NCI-H82 treated with DMSO at 0.1 percent for 48 hours (cell line): ENCODE measurements at regions not wholly inside any gene's neighbourhood (a gene's known extent, or its start where the extent isn't known, plus 50 kb on each side); places are given as distances from the start of the nearest gene placed in this dataset.
A peak's percentile ranks its signal among the peaks of the same experiment; 100 is the strongest.
"Not testable (repeated sequence)": the region's sequence is repeated elsewhere in the genome, so short reads cannot be mapped to it uniquely, and the experiment has no call there.

Experiments used
- DNase-seq: peaks from one replicate; lab custom pipeline; 2025; ENCODE audit not compliant: unreplicated experiment; lab: John Stamatoyannopoulos, UW

DNA sequence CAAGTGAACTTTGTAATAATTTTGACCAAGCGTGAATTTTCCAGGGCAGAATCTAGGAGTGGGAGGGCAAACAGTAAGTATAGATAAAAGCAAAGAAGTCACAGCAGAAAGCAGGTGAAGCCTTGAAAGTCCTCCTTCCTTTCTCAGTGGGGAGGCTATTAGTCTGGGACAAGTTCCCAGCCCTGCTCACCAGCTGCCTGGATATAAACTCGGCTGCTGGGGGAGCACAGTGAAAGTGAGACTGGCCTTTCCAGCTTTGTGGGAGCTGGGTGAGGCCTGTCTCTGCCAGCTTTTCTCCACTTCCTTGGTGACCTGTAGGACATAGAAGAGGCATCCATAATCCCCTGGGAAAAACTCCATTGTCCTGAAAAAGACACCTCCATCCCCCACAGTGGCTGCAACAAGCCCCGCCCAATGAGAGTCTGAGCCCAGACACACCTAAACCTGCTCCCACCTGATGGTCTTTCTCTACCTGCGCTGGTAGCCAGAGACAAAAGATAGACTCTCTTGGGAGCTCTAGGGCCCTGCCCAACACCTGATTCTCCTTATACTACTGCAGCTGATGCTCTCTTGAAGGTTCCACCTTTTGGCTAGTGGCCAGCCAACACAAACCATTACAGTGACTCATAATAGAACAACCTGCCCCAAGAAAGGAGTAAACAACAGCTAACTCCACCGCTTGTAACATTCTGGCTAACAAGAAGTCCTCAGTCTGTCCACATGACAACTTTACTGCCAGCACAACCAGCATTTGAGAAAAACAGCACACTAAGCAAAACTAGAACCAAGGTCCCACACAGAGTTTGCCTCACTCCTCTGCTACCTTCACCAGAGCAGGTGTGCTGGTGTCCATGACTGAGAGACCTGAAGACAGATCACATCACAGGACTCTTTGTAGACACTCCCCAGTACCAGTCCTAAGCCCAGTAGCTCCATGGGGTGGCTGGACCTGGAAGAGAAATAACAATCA lies 252.2 kb upstream of the SLITRK6 start:
- DNase-seq = no peak

DNA sequence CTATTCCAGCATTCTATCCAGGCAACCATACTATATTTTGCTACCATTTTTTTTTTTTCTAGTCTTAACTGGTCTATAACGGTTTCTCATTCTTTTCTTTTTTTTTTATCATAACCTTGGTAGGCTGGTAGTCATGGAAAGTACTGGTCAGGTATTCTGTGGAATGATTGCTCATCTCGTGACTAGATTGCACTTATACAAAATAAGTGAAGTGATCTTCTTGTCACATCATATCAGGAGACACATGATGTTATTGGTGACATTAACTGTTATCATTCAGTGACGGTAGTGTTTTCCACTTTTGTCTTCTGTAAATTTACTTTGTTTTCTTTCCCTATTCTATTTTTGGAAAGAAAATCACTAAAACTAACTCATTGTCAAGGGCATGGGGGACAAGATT lies 239.3 kb upstream of the SLITRK6 start:
- no peak for DNase-seq

DNA sequence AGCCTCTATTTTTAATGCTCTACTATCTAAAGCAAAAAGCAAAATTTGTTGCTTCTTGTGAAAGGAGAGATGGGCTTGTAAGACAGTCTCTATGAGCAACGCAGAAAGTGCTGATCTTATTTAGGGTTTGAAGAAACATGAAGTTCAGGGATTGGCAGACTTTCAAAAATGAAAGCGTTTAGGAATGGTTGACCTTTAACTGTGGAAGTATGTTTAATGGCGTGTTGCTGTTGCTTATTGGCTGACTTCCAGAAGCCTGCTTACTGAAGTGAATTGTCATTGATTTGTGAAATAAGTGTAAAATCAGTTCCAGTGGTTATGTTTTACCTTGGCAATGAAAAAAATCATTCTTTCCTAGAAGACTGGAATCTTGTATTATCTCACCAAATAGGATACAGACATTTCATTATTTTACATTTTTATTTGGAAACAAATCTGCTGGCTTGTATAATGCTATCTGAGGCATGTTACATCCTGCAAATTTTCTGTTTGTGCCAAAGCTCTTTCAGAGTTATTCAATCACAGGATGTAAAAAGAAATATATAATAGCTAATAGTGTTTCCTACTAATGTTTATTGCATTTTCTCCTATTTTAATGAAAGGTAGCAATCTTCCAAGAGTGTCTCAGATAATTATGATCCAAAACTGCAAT lies 221.3 kb upstream of the SLITRK6 start:
- DNase-seq = no peak

DNA sequence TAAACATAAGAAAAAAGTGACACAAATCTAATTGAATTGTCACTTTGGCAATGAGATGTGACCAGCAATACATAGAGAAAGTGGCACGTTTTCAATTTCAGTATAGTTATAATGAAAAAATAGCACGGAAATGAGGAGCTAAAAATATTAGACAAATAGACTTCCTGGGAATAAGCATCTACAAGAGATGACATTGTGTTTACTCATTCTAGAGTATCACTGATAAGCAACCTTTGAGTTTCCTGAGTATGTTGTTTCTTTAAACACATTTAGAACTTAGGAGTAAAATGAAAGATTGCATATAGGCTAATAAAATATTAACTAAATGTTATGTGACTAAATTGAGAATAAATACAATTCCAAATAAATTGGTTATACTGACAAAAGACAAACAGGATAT lies 207.1 kb upstream of the SLITRK6 start:
- no peak for DNase-seq

DNA sequence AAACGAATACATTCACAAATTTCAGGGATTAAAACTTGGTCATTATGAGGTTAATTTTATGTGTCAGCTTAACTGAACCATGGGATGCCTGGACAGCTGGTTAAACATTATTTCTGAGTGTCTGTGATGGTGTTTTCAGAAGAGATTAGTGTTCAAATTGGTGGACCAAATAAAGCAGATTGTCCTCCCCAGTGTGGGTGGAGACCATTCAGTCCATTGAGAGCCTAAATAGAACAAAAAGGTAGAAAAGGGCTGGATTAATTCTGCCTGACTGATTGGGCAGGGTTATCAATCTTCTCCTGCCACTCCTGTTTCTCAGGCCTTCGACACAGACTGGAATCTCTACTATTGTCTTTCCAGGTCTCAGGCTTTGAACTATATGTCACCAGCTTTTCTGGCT lies 203.8 kb upstream of the SLITRK6 start:
- DNase-seq = peak; percentile 38

DNA sequence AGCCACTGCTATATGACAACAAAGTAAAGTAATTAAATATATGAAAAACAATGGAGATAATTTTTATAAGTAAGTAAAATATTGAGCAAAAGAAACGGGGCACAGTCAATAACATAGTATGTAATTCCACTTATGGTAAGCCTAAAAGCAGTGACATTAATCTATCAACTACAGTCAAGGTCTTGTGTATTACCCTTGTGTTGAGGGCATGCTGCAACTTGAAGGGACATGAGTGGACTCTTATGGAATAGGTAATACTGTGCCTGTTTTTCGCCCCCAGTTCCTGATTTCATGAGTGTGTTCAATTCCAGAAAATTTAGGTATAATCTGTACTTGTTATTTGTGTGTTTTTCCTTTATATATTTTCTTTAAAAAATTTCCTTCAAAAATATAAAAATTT lies 201.3 kb upstream of the SLITRK6 start:
- no peak for DNase-seq

DNA sequence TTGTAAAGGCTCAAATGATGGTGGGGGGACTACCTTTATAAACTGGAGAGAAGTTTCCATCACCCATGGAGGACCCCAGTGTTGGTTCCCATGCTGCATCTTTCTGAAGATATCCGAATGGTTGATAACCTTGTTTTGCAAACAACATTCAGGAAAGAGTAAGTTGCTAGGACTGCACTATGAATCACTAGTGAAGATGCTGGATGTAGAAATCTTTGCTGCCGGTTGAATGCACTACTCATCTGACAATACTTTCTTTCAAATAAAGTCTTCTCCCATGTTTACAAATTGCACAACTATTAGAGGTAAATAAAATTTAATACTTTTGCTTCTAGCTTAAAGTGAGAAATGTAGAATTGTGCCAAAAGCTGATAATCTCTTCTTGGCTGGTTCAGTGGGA lies 198.4 kb upstream of the SLITRK6 start:
- DNase-seq = no peak

DNA sequence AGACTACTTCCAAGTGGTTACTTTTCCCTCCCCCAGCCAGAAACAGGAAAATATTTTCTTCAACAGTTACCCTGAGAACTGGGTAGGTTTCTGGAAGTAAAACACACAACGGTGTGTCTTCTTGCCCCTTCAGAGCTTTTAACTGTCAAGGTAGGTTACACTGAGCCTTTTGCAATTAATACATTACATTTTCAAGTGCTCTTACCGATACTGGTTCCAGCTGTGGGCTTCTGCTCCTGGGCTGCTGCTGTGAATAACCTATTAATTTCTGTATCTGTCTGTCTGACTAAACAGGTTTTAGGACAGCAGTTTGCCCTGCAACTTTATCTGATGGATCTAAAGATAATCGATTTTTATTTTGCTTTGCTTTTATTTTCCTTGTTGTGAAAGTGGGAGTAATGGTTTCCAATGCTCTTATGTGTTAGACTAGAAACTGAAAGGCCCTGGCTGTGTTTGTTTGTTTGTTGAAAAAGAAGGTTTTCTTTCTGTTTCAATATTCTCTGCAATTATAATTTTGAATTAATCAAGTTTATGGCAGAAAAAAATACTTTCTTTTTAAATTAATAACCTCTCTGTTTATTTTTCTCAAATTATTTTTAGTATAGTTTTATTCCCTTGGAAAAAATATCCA lies 196.7 kb upstream of the SLITRK6 start:
- DNase-seq = no peak

DNA sequence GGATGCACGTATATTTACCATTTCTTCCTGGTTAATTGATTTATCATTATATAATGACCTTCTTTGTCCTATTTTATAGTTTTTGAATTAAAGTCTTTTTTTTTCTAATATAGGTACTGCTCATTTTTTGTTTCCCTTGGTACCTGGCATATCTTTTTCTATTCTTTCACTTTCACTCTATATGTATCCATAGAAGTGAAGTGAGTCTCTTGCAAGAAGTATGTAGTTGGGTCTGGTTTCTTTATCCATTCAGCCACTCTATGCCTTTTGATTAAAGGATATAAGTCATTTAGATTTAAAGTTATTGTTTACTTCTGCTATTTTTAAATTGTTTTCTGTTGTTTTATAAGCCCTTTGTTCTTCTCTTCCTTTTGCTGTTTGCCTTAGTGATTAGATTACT lies 194.3 kb upstream of the SLITRK6 start:
- DNase-seq = no peak

DNA sequence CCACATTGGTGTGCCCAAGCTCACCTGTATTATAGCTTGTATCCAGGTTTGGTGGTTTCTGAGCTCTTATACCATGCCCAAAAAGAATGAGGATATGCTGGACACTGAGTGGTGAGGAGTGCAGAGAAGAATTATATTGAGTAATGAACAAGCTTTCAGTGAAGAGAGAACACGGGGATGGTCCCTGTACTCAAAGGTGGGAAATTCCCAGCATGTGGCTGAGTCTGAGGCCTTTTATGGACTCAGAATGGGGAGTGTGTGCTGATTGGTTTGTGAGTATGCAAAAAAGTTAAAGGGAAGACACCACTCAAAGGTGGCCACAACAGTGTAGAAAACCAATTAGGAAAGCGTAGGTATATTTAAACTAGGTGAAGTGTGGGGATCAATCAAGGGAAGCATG lies 191.2 kb upstream of the SLITRK6 start:
- no peak for DNase-seq

DNA sequence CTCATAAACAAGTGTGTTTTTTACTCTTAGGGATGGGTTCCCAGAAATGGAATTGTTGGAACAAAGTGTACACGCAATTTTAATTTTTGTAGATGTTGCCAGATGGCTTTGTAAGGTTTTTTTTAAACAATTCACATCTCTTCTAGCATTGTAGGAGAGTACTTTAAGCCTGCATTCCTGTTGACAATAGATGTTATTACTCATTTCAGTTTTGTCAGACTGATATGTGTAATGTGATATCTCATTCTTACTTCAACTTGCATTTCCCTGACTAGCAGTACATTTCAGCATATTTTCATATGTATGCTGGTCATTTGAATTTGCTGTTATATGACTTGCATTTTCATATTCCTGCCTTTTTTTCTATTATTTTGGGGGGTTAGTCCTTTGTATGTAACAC lies 186.6 kb upstream of the SLITRK6 start:
- DNase-seq = no peak

DNA sequence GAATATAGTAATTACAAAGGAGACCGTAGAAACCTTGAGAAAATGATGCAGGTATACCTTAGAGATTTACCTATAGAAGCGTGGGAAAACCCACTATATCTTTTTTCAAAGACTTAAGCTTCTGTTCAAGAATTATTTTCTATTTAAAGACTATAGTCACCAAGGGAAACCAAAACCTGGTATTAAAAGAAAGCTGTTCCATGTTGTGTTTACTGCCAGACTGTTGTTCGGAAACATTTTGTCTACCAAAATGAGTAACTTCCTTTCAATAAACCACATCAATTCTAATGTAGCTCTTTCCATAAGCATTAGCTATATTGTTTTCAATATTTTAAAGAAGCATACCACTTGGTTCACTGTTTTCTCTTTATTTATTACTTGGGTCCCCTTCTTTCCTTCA lies 182.9 kb upstream of the SLITRK6 start:
- DNase-seq = no peak

DNA sequence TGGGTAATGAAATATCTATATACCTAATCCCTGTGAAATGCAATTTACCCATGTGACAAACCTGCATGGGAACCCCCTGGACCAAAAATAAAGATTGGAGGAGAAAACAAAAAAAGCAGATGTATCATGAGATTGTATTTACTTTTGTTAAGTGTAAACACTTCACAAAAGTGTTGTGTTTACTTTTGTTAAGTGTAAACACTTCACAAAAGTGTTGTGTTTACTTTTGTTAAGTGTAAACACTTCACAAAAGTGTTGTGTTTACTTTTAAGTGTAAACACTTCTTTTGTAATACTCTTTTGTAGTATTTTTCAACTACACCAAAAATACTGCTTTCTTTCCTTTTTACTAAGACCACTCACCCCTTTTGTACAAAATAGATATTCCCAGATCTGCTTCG lies 181.2 kb upstream of the SLITRK6 start:
- DNase-seq = not testable (repeated sequence)

DNA sequence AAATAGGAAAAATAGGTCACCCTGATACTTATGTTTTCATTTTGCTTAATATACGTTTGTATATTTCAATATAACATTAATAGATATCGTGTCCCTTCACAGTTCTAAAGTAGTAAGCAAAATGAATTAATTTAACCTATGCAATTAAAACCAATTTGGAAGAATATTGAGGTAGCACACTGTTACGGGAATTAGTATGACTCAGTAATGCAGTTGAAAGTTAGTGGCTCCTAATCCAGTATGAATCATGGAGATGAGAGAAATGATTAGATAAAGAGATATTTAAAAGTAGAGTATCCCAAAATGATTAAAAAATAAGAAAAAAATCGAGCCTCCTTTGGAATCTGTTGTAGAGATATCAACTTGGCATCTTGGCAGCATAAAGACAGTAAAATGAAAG lies 177.0 kb upstream of the SLITRK6 start:
- DNase-seq = no peak

DNA sequence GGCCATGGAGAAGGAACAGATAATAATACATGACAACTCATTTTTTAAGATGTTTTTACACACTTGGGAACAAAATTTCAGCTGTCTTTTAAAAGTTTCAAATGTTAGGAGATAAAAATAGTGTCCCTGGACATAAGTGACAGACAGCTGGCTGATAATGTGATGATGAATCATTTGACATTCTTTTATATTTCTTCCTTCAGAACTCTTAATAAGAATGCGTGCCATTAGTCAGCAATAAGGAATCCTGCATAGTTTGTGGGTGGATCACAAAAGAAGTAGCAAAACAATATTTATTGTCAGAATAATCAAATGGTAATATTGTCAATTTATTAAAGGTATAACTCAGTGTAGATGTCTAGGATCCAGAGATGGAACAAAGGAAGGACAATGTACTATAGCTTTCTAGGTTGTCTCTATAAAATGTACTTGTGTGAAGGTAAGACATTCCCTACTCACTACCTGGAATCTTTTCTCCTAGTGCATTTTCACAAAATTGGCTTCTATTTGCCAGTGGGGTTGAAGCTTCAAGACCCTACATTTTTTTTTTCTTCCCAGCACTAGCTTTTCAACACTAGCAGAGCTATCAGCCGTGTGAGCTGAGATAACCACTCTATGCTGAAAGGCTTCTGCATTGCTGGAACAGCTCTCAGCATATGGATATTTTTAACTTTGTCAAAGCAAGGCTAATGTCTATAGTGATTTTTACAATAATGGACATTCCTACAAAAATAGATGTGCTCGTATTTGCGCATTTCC lies 175.6 kb upstream of the SLITRK6 start:
- no peak for DNase-seq

DNA sequence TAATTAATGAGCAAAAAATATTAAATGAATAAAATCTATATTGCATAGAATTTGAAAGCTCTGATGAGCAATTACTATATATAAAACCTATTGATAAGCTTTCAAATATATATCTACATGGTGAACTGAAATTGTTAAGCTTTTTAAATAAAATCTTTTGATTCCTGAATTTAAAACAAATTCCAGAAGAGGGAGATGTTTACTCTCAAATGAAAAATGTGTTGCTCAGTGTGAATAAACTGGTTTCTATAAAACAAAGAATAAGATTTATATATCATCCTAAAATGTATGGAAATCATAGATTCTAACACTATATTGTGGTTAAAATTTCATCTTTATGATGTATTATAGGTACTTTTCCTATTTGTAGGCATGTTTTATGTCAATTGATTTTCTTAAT lies 171.5 kb upstream of the SLITRK6 start:
- no peak for DNase-seq

DNA sequence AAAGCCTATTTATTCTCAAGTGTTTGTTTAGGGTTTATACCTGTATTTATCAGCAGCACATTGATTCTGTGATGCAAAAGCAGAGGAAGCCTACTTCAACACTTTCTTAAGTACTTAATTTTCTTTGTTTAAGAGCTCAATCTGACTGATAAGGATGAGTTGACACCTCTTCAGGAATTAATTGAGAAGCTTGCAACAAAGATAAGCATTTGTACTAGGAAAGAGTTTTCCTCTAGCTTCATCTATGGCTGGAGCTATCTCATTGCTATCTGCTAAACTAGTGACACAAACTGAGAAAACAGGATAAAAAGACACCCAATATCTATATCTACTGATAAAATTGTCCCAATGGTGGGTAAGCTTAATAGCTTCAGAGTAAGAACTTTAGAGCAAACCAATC lies 170.1 kb upstream of the SLITRK6 start:
- no peak for DNase-seq

DNA sequence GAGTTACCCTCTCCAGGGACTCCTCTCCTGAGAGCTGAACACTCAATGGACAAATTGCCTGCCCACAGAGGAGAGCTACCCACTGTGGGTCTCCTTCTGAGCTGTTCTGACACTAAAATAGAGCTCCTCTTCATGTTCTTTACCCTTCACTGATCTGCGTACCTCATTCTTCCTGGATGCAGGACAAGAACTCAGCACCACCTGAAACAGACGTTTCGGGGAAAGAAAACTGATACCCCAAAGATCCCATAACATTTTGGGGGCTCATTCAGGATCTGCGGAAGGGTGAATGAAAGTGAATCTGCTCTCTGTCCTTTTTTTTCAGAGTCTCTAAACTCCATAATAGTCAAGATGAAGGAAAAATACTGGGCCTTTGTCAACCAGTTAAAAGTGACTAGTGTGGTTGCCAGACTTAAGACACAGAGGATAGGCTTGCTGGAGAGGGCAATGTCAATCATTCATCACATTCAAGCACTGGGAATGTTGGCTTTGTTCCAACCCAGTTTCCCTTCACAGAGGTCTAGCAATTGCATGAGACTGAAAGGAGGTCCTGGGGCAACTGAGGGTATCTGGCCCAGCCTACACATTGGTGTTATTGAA lies 136.7 kb upstream of the SLITRK6 start:
- DNase-seq = no peak

DNA sequence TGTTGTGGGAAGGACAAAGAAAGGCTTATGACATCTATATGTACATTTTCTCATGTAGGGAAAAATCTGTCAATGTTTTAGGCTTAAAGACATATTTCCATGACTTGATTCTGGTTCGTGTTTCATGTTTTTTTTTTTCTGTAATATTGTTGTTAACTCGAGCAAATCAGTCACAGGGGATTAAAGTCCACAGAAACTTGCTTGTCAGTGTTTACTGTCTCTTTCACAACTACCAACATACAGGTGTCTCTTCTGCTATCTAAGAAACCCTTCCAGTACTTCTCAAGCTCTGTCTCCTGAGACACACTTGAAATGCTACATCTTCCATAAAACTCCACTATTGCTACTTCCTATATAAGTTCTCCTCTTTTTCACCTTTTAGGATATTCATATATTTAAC lies 130.9 kb upstream of the SLITRK6 start:
- DNase-seq = no peak

DNA sequence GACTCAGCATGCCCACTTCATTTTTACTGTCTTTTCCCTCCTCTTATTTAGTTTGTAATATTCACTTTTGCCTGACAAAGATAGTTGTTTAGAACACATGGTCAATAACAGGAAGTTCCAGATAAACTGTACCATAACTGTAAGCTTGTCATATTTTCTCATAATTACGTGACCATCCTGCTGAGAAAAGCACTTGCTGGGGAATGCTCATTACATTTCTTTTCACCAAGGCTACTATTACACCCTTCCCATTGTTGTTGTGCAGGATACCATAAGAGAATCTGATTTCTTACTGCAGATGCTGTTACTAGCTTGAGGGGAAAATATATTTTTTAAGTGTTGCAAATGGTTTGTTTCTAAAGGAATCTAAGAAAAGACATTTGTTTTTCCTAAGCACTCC lies 111.7 kb upstream of the SLITRK6 start:
- no peak for DNase-seq

DNA sequence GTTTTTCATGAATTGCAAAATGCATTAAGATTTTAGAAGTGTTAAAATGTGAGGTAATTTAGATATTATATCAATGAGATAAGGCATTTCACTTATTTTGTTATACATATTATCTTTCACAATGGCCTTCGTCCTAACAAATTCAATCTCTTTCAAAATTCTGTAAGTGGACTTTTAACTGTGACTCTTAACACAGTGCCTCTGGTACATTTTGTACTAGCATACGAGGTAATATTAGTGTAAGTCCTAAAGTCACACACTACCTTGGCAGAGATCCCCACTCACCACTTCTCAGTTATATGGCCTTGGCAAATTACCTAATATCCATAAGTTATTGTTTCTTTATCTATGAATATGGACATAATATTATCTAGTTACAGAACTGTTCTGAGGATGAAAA lies 101.3 kb upstream of the SLITRK6 start:
- DNase-seq = no peak
